ENCODE measurements at regions not wholly inside any gene's neighbourhood (a gene's known extent, or its start where the extent isn't known, plus 50 kb on each side); places are given as distances from the start of the nearest gene placed in this dataset.
A peak's percentile ranks its signal among the peaks of the same experiment; 100 is the strongest.

- peaks cover 0 to 10% of the 10 kb centered on the region in 2 donors for H3K4me1 ChIP-seq
- TF ChIP-seq, protein P1, sequence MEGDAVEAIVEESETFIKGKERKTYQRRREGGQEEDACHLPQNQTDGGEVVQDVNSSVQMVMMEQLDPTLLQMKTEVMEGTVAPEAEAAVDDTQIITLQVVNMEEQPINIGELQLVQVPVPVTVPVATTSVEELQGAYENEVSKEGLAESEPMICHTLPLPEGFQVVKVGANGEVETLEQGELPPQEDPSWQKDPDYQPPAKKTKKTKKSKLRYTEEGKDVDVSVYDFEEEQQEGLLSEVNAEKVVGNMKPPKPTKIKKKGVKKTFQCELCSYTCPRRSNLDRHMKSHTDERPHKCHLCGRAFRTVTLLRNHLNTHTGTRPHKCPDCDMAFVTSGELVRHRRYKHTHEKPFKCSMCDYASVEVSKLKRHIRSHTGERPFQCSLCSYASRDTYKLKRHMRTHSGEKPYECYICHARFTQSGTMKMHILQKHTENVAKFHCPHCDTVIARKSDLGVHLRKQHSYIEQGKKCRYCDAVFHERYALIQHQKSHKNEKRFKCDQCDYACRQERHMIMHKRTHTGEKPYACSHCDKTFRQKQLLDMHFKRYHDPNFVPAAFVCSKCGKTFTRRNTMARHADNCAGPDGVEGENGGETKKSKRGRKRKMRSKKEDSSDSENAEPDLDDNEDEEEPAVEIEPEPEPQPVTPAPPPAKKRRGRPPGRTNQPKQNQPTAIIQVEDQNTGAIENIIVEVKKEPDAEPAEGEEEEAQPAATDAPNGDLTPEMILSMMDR (IDR thresholded peaks at IDR 0.05) = no peak
- no peak for TF ChIP-seq POLR2A (IDR thresholded peaks at IDR 0.05)
- H3K27ac ChIP-seq = peak overlapping the region; percentile 86 to 88
- H3K9me3 ChIP-seq = no peaks in the 10 kb centered on the region
- intact Hi-C loops (cut with DNase I; ENCODE audit: low total_unique reads) = loop anchor here (10.0 kb wide), 1 partner anchor 143 kb away; no protein-coding TSS in a partner anchor
- H3K27me3 ChIP-seq = no peaks in the 10 kb centered on the region
- no peaks in the 10 kb centered on the region for H3K36me3 ChIP-seq
- DNase-seq = peak; percentile 87 to 88
- no peak overlapping the region for H3K4me3 ChIP-seq
Measured at GRCh38 chr15:96181873-96182301, 148.6 kb upstream of the NR2F2 start.

DNA sequence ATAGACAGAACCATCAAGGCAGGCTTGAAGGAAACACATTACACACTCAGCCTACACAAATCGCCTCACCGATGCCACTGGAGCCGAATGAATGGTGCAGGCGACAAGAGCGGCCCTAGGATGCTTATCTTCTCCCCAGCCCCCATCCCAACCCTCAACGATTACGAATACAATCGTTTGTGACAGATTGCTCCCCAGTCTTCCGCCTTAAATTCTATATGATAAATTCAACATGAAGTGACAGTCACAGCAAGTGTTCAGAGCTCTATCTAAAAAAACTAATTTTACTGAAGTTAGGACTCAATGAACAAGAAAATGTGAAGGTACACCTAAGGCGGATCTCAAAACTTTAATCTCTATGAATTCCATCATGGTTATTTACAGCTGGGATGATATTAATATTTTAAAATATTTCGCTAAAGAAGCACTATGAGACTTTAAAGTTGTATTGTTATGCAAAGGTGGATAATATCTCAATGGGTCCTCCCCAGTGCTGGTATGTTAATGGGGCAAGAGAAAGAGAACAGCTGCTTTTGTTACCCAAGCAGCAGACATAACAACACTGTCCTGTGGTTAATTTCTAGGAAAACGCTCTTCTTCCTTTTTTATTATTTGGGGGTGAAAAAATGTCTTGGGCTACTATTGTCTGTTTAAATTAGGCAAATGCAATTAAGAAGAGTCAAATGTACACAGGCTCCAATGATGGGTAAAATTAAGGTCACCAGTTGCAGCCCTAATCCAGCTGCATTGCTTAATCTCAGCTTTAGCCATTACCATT is 147.6 kb upstream of the NR2F2 start:
- Histone ChIP-seq H3K36me3 (no peaks in the 10 kb centered on the region), H3K9me3 (no peaks in the 10 kb centered on the region), H3K27me3 (no peaks in the 10 kb centered on the region), H3K4me3 (no peak overlapping the region), H3K4me1 (peaks cover 0 to 10% of the 10 kb centered on the region in 2 donors), H3K27ac (peak overlapping the region; percentile 86 to 88)
- intact Hi-C loops (cut with DNase I; ENCODE audit: low total_unique reads) = loop anchor here (10.0 kb wide), 1 partner anchor 142 kb away; no protein-coding TSS in a partner anchor
- no peak for TF ChIP-seq POLR2A (IDR thresholded peaks at IDR 0.05)
- TF ChIP-seq, protein P1 (IDR thresholded peaks at IDR 0.05) = no peak
- no peak for DNase-seq

DNA sequence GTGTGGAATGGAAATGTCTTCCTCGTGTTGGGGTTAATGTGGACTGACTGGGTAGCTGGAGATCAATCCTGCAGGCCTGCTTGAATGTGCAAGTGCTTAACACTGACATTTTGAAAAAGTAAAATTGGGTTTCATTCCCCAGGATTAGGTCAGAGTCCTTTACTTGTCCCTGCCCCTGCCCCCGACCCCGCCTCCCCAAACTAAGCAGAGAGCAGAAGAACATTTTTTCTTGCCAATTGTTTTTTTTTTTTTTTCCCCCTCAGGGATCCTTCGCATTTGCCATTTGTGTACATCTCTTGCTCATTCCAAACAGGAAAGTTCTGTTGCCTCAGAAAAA is 147.0 kb upstream of the NR2F2 start:
- no peaks in the 10 kb centered on the region for H3K27me3 ChIP-seq
- intact Hi-C loops (cut with DNase I; ENCODE audit: low total_unique reads) = loop anchor here (10.0 kb wide), 1 partner anchor 141 kb away; no protein-coding TSS in a partner anchor

GRCh38 chr15:96183867-96184266 is 146.6 kb upstream of the NR2F2 start:
- Histone ChIP-seq H3K36me3 (no peaks in the 10 kb centered on the region), H3K27ac (peak overlapping the region; percentile 20 to 88), H3K4me1 (peaks cover 0 to 10% of the 10 kb centered on the region in 2 donors), H3K27me3 (no peaks in the 10 kb centered on the region), H3K4me3 (no peak overlapping the region), H3K9me3 (no peaks in the 10 kb centered on the region)
- no peak for DNase-seq
- intact Hi-C loops (cut with DNase I; ENCODE audit: low total_unique reads) = loop anchor here (10.0 kb wide), 1 partner anchor 141 kb away; no protein-coding TSS in a partner anchor
- TF ChIP-seq POLR2A (IDR thresholded peaks at IDR 0.05) = no peak
- TF ChIP-seq, protein P1 (IDR thresholded peaks at IDR 0.05) = no peak

More for the DNA sequence above, 147.0 kb upstream of the NR2F2 start:
- DNase-seq = no peak
- Histone ChIP-seq H3K27ac (peak overlapping the region; percentile 20 to 88), H3K9me3 (no peaks in the 10 kb centered on the region), H3K4me1 (peaks cover 0 to 10% of the 10 kb centered on the region in 2 donors), H3K4me3 (no peak overlapping the region), H3K36me3 (no peaks in the 10 kb centered on the region)
- TF ChIP-seq, protein P1 (IDR thresholded peaks at IDR 0.05) = no peak
- TF ChIP-seq POLR2A (IDR thresholded peaks at IDR 0.05) = no peak

DNA sequence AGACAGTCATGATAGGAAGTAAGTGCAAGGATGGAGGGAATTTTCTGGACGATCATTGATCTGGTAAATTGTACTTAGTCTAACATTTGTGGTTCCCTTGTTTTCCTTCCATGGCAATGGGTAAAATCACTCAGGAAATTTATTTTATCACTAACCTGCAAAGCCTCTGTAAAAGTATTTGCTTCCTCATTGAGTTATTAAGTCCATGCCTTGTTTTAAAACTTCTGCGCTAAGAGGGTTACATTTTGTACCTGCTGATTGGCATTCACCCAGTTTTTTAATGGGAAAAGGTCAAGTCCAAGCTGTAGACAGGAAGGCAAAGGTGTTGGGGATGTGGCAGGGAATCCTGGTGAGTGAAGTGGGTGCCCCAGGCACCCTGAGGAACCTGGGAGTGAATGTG is 146.2 kb upstream of the NR2F2 start:
- H3K4me3 ChIP-seq = no peak overlapping the region
- peak overlapping the region in 1 of 2 donors; percentile 20 for H3K27ac ChIP-seq
- intact Hi-C loops (cut with DNase I; ENCODE audit: low total_unique reads) = loop anchor here (10.0 kb wide), 1 partner anchor 141 kb away; no protein-coding TSS in a partner anchor
- no peaks in the 10 kb centered on the region for H3K9me3 ChIP-seq
- no peaks in the 10 kb centered on the region for H3K36me3 ChIP-seq
- peaks cover 0 to 10% of the 10 kb centered on the region in 2 donors for H3K4me1 ChIP-seq
- no peaks in the 10 kb centered on the region for H3K27me3 ChIP-seq
- TF ChIP-seq, protein P1 (IDR thresholded peaks at IDR 0.05) = no peak
- no peak for TF ChIP-seq POLR2A (IDR thresholded peaks at IDR 0.05)
- no peak for DNase-seq

Data from uterus (tissue), 3 donors.